Endodermal cell (in vitro differentiated cells): ENCODE measurements at regions not wholly inside any gene's neighbourhood (a gene's known extent, or its start where the extent isn't known, plus 50 kb on each side); places are given as distances from the start of the nearest gene placed in this dataset.

Experiments used
- DNase-seq: peaks from one replicate; pipeline ENCODE4 v3.0.0-alpha.2; 2017
- H3K27ac ChIP-seq: 2 replicates; pipeline ENCODE4 v1.5.1; 2013; ENCODE audit warnings: mild to moderate bottlenecking, low read depth, low read length, moderate library complexity
- H3K27me3 ChIP-seq: 2 replicates; pipeline ENCODE4 v1.6.1; 2013; ENCODE audit warnings: mild to moderate bottlenecking, low read length, moderate library complexity; ENCODE audit not compliant: insufficient read depth, control insufficient read depth, poor library complexity, severe bottlenecking
- H3K36me3 ChIP-seq: 2 replicates; pipeline ENCODE4 v1.7.0; 2013; ENCODE audit warnings: mild to moderate bottlenecking, low read length, moderate library complexity; ENCODE audit not compliant: control insufficient read depth, insufficient read depth
- H3K4me1 ChIP-seq: one replicate; pipeline ENCODE4 v1.7.0; 2013; ENCODE audit warnings: low read length; ENCODE audit not compliant: control insufficient read depth, insufficient read depth
- H3K4me3 ChIP-seq: 2 replicates; pipeline ENCODE4 v1.5.1; 2013; ENCODE audit warnings: mild to moderate bottlenecking, low read length, moderate library complexity
- H3K9ac ChIP-seq: 2 replicates; pipeline ENCODE4 v1.6.1; 2013; ENCODE audit warnings: mild to moderate bottlenecking, low read length, moderate library complexity; ENCODE audit not compliant: poor library complexity, severe bottlenecking; ENCODE audit errors: extremely low read depth
- H3K9me3 ChIP-seq: 2 replicates; pipeline ENCODE4 v1.6.1; 2013; ENCODE audit warnings: mild to moderate bottlenecking, low read length, moderate library complexity; ENCODE audit not compliant: control insufficient read depth
- H3K27ac Mint-ChIP-seq: 2 replicates; pipeline ENCODE4 v1.8.0; 2020; ENCODE audit warnings: mixed read lengths
- H3K27me3 Mint-ChIP-seq: 2 replicates; pipeline ENCODE4 v1.8.0; 2021; ENCODE audit warnings: mild to moderate bottlenecking, mixed read lengths; ENCODE audit not compliant: insufficient read depth
- H3K36me3 Mint-ChIP-seq: 2 replicates; pipeline ENCODE4 v1.8.0; 2020; ENCODE audit warnings: low read depth, mixed read lengths
- H3K4me1 Mint-ChIP-seq: 2 replicates; pipeline ENCODE4 v1.8.0; 2020; ENCODE audit warnings: mixed read lengths
- H3K4me3 Mint-ChIP-seq: 2 replicates; pipeline ENCODE4 v1.8.0; 2020; ENCODE audit warnings: mild to moderate bottlenecking, moderate library complexity, mixed read lengths
- H3K9me3 Mint-ChIP-seq: 2 replicates; pipeline ENCODE4 v1.8.0; 2020; ENCODE audit warnings: mild to moderate bottlenecking, mixed read lengths
- CTCF ChIP-seq: fragments of 200-600 bp; sonication (generic); conservative IDR thresholded peaks from 2 replicates; pipeline ENCODE4 v1.5.0; 2021; ENCODE audit warnings: antibody characterized with exemption, mild to moderate bottlenecking
- WGBS, 2 experiments: methylation state at CpG; one replicate each; pipeline versions ENCODE4 v1.1.5 to v1.1.7; 2013; ENCODE audit warnings: missing lambda C conversion rate in 2 of 2, mixed read lengths in 1 of 2; ENCODE audit not compliant: insufficient coverage in 1 of 2, insufficient read length in 1 of 2; 5-methylcytosine and 5-hydroxymethylcytosine counted together

GRCh38 chr5:63524281-63524680, 438.0 kb downstream of the HTR1A start:
- Mint-ChIP-seq H3K36me3 (no peaks in the 10 kb centered on the region), H3K27ac (no peak overlapping the region), H3K4me1 (no peaks in the 10 kb centered on the region), H3K4me3 (no peak overlapping the region), H3K9me3 (no peaks in the 10 kb centered on the region), H3K27me3 (peaks cover 3% of the 10 kb centered on the region)
- Histone ChIP-seq H3K9me3 (no peaks in the 10 kb centered on the region), H3K4me1 (no peaks in the 10 kb centered on the region), H3K27me3 (no peaks in the 10 kb centered on the region), H3K9ac (no peak overlapping the region), H3K4me3 (no peak overlapping the region), H3K36me3 (no peaks in the 10 kb centered on the region), H3K27ac (no peak overlapping the region)
- WGBS, 2 experiments = 77% methylated on average over 1 of the region's 1 CpG; no CpG with 5 or more reads in 1 of the 2 experiments
- DNase-seq = no peak
- no peak for TF ChIP-seq CTCF

GRCh38 chr5:63516006-63516405, 446.2 kb downstream of the HTR1A start:
- Mint-ChIP-seq H3K4me1 (no peaks in the 10 kb centered on the region), H3K36me3 (no peaks in the 10 kb centered on the region), H3K27ac (no peak overlapping the region), H3K9me3 (no peaks in the 10 kb centered on the region), H3K27me3 (no peaks in the 10 kb centered on the region), H3K4me3 (no peak overlapping the region)
- Histone ChIP-seq H3K27me3 (no peaks in the 10 kb centered on the region), H3K4me1 (no peaks in the 10 kb centered on the region), H3K9ac (no peak overlapping the region), H3K27ac (no peak overlapping the region), H3K4me3 (no peak overlapping the region), H3K9me3 (no peaks in the 10 kb centered on the region), H3K36me3 (no peaks in the 10 kb centered on the region)
- no peak for DNase-seq
- TF ChIP-seq CTCF = no peak

GRCh38 chr5:63500242-63500641, 462.0 kb downstream of the HTR1A start:
- H3K4me1 Mint-ChIP-seq = no peaks in the 10 kb centered on the region
- H3K36me3 Mint-ChIP-seq = no peaks in the 10 kb centered on the region
- Histone ChIP-seq H3K9ac (no peak overlapping the region), H3K27ac (no peak overlapping the region), H3K27me3 (no peaks in the 10 kb centered on the region), H3K4me3 (no peak overlapping the region), H3K36me3 (no peaks in the 10 kb centered on the region), H3K4me1 (no peaks in the 10 kb centered on the region), H3K9me3 (no peaks in the 10 kb centered on the region)
- whole genome bisulfite sequencing, 2 experiments = 100% methylated on average over 1 to 3 of the region's 3 CpGs
- TF ChIP-seq CTCF = no peak
- no peaks in the 10 kb centered on the region for H3K27me3 Mint-ChIP-seq
- DNase-seq = no peak
- H3K9me3 Mint-ChIP-seq = no peaks in the 10 kb centered on the region
- no peak overlapping the region for H3K4me3 Mint-ChIP-seq
- no peak overlapping the region for H3K27ac Mint-ChIP-seq
